ENCODE measurements at regions not wholly inside any gene's neighbourhood (a gene's known extent, or its start where the extent isn't known, plus 50 kb on each side); places are given as distances from the start of the nearest gene placed in this dataset.
"Not testable (repeated sequence)": the region's sequence is repeated elsewhere in the genome, so short reads cannot be mapped to it uniquely, and the experiment has no call there.

DNA sequence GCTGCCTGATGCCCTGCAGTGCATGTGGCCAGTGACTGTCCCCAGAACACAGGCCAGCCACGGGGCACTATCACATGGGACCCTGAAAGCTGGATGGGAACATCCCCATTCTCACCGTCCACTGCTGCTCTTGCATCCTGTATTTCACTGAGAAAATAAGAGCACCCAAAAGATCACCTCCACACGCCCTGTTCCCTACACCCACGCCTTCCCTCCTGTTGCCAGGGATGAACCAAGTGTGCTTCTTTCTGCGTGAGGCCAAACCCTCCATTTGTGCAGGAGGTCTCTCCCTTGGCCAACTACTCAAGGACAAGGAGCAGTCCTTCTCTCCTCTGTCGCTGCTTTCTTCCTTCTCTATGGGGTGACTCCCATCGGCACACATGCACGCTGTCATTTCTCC lies 118.3 kb downstream of the LRRC37A3 start:
- not testable (repeated sequence) for DNase-seq

DNA sequence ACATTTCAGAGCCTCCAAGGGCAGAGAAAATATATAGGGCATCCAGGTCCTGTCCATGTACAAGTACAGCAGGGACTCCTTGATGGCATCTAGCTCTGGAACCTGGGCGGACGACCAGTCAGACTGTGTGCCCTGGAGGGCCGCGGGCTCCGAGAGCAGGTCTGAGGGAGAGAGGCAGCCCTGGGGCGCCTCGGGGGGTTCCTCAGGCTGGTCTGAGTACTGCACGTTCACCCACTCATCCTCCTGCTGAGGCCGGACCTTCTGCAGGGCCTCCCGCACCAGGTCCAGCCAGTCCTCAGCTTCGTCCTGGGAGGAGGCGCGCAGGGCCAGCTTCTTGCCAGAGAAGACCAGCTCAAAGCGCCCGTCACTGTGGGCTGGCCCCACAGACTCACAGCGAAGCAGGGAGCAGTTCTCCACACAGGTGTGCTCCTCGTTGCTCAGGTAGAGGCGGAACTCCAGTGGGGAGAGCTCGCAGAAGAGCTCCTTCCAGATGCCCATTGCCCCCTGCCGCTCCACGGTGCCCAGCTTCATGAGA lies 118.8 kb downstream of the LRRC37A3 start:
- not testable (repeated sequence) for DNase-seq

DNA sequence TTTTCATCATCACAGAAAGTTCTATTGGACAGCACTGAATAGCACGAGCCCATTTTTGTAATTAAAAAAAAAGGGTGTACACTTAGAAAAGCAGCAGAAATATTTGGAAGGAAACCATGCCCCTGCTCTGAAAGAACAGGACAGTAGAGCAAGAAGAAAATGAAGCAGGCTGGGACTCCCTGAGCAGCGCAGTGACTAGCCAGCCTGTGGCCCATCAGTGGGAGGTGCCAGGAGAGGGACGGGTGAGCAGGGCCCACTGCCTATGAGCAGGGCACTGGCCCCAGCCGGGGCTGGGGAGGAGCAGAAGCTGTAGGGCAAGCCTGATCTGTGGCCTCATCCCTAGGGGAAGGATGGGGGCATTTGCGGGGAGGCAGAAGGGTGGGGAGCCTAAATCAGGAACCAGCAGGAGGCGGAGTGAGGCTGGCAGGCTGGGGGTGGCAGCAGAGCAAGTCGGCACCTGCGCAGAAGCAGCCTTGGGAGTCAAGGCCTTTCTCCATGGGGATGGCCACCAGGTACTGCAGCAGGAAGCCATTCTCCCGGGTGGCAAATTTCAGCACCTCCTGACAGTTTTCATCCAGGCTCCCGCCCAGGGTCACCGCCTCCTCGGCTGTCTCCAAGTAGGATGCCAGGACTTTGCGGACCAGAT lies 119.6 kb downstream of the LRRC37A3 start:
- not testable (repeated sequence) for DNase-seq

- DNase-seq: not testable (repeated sequence)
Measured at GRCh38 chr17:64798961-64799360, 120.3 kb downstream of the LRRC37A3 start.

DNA sequence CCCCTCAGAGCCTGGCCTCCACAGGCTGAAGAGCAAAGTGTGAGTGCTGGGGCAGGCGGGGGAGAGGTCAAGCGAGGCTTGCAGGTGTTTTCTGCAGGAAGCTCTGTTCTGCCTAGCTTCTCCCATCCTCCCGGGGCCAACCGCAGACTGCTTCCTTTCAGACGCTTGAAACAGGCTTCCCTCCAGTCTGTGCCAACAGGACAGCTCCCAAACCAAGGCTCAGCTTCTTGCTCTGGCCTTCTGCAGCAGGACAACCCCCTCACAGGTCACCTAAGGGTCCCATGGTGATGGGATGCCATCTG lies 120.8 kb downstream of the LRRC37A3 start:
- not testable (repeated sequence) for DNase-seq

DNA sequence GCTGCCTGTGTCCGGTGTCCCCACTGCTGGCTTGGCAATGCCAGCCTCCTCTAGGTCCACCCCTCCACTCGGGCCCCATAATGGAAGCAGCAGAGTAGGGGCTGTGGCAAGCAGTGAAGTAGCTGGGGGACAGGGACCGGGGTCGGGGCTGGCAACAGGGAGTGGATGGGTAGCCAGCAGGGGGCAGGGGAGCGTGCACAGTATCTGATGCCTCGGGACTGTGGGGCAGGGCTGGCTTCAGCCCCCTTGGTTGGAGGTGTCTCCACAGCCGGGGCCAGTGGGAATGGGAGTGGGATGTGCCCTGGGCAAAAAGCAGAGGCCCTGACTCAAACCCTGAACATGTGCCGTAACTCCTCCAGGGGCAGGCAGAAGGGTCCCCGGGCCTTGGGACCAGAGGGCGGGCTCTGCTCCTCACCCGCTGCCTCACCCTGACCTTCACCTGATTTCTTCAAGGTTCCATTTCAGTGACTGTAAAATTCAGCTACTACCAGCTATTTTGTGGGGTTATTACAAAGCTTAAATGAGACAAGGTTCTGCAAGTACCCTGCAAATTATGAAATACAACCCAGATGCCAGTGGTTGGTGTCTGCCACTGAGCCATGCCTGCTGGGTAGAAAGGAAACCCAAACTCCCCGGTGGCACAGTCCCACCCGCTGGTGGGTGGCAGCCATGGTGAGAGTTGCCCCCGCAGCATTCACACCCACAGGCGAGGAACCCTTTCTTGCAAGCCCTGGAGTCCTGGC lies 121.4 kb downstream of the LRRC37A3 start:
- not testable (repeated sequence) for DNase-seq

GRCh38 chr17:64795342-64795741 lies 123.9 kb downstream of the LRRC37A3 start:
- DNase-seq: not testable (repeated sequence)

DNA sequence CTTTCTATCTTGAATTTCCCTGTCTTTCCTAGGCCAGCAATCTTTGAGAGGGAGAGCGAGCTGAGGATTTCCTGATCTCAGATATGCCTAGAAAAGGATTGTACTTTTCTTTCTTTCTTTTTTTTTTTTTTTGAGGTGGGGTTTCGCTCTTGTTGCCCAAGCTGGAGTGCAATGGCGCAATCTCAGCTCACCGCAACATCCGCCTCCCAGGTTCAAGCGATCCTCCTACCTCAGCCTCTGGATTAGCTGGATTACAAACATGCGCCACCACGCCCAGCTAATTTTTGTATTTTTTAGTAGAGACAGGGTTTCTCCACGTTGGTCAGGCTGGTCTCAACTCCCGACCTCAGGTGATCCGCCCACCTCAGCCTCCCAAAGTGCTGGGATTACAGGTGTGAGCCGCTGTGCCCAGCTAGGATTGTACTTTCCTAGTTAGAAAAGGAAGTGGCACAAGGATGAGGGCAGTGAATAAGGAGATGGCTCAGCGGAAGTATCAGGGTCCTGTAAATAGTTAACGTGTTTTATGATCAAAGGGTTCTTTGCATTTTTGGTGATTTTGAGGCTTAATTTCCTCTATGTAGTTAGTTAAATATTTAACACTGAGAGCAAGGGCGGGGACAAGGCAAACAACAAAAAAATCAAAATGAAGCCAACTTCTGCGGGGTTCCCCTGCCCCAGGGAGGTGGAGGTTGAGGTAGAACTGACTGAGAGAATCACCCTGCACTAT lies 124.6 kb downstream of the LRRC37A3 start:
- not testable (repeated sequence) for DNase-seq

DNA sequence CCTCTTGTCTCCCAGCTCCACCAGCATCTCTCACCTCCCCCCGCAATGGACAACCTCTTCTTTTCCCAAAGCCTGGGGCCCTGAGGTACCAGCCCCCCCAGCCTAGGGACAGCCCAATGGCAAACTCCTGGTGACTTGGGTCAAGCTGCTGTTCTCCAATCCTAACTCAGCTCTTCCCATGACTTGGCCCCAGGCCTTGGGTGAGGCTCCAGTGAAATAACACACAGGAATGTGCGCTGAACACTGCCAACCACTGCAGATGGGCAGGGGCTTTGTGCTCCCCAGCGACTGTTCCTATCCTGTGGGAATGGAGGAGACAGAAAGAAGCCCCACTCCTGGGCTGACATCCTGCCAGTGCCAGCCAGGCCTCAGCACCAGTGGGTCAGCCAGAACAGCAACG lies 125.2 kb downstream of the LRRC37A3 start:
- not testable (repeated sequence) for DNase-seq

- DNase-seq: not testable (repeated sequence)
Measured at GRCh38 chr17:64792793-64793575, 126.3 kb downstream of the LRRC37A3 start.

DNA sequence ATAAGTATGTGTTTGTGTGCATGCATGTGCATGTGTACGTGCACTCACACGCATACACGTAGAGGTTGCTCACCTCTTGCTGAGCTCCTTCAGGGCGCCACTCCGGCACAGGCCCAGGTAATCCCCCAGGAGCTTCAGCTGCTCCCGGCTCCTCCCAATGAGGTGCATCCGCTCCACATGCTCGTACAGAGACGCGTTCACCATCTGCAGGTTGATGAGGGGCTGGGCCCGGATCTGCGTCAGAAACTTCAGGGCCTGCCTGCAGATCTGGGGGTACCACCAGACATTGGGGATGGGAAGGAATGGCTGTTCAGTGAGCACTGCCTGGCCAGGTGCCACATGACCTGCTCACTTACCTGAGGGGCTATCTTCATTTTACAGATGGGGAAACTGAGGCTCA lies 127.0 kb downstream of the LRRC37A3 start:
- DNase-seq: not testable (repeated sequence)

DNA sequence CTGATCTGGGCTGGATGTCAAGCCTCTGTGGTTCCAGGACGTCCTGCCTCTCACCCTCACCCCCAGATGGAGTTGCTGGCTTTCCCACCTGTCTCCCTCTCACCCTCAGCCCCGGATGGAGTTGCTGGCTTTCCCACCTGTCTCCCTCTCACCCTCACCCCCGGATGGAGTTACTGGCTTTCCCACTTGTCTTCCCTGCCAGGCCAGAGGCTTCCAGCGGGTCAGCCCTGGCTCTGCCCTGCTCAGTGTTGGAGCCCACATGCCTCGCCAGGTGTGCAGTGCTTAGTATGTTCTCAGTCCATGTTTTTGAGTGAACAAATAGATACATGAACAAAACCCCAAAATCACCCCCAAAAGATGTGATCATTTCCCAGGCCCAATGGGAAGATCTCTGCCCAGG lies 127.6 kb downstream of the LRRC37A3 start:
- DNase-seq: not testable (repeated sequence)

DNA sequence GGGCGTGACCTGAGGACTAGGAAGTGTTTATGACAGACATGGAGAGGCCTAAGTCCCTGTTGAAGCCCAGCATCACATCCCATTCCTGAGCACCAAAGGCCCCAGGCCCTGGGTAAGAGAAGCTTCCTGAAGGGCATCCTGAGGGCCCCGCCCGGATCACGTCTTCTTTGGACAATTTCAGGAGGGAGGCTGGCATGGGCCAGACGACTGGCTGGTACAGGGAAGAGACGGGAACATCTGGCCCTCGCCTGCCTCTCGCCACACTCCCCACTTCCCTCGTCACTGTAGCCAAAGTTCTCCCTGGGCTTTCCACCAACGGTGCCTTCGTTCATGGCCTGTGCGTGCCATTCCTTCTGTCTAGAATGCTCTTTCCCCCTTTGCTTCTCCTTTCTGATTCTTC lies 128.1 kb downstream of the LRRC37A3 start:
- not testable (repeated sequence) for DNase-seq

GRCh38 chr17:64790690-64791089 lies 128.6 kb upstream of the SMURF2 start:
- DNase-seq: not testable (repeated sequence)

- DNase-seq: not testable (repeated sequence)
Measured at GRCh38 chr17:64790193-64790592, 128.1 kb upstream of the SMURF2 start.

DNA sequence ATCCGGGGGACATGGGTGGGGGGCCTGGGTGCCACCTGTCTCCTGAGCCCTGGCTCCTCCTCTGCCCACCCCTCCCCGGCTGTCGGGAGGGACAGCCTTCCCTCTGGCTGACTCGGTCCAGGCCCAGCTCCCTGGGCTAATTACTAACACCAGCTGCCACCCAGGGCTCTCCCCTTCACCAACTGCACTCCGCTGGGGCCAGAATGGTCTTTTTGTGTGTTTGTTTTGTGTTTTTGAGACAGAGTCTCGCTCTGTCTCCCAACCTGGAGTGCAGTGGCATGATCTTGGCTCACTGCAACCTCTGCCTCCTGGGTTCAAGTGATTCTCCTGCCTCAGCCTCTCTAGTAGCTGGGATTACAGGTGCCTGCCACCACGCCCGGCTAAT lies 126.9 kb upstream of the SMURF2 start:
- DNase-seq: not testable (repeated sequence)

DNA sequence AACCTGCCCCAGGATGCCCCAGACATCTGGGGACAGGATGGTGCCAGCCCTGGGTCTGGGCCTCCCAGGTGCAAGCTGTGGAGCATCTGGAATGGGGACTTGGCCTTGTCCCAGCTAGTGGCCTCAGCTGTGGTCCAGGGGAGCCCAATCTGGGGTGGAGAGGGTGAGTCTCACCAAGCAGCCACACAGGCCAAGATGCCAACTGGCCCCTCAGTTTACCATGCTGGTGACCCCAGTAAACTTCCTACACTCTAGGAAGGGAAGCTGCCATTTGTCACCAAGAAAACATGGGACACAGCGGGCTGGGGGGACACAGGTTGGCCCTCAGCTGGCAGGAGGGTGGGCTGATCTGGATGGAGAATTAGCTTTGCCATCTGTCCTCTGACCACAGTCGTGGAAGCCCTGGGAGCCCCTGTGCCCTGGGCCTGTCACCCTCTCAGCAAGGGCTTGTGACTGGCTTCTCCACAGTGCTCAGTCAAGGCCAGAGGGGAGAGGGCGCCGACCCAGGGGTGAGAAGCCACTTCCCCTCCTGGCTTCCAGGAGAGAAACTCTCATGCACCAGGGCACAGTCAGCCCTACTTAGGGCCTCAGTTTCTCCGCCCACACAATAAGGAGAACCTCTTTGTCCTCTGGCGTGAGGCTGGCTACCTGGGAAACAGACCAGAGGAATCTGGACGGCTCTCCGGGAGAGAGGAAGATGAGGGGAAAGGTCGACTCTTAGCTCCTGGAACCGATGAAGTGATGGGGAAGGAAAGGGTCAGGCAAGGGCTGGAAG lies 126.4 kb upstream of the SMURF2 start:
- no peak for DNase-seq

- no peak for DNase-seq
Measured at GRCh38 chr17:64787921-64788271, 125.8 kb upstream of the SMURF2 start.

DNA sequence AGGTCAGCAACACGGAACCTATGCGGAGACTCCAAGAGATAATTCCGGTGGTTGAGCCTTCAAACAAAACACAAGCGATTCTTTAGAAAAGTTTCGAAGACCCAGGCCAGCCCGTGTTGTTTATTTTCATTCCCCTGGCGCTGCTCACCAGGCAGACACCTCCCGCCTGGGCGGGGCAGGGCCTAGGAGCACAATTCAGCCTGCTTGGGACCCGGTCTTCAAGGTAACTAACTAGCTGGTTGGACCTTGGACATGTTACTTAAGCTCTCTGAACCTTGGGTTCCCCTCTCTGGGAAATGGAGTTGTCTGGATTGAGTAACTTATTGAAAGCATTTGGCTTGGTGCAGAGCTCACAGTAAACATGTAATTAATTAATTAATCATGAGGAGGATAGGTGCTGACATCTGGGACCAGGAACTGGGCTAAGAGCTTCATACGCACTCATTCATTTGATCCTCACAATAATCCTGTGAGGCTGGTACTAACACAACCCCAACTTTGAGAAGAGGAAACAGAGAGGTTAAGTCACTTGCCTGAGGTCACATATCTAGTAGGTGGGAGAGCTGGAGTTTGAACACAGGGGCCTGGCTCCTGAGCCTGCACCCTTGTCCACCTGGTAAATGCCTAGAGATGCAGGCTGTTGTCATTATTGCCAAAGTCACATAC lies 125.3 kb upstream of the SMURF2 start:
- DNase-seq: no peak

GRCh38 chr17:64786337-64786736 lies 124.2 kb upstream of the SMURF2 start:
- no peak for DNase-seq

DNA sequence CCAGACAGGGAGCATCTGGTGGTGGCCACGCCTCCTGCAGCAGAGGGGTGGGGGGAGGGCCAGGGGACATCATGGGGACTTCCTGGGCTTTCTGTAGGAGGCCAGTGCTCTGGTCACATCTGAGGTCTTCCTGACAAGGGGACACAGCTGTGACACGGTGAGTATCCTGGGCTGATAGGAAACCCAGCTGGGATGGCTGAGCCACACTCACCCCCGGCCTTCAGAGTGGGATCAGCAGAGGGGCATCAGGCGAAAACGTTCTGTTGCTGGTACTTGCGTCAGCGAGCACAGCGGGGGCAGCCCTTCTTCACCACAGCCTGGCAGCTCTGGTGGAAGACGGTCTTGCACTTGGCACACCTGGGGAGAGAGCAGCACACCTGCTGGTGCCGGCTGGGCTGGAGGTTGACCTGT lies 122.9 kb upstream of the SMURF2 start:
- no peak for DNase-seq

Data from C1 segment of cervical spinal cord (tissue), 14 donors.